Stimulated activated naive CD4-positive, alpha-beta T cell treated with Interleukin-2 at 50 U/mL for 16 hours (primary cell): ENCODE measurements at regions not wholly inside any gene's neighbourhood (a gene's known extent, or its start where the extent isn't known, plus 50 kb on each side); places are given as distances from the start of the nearest gene placed in this dataset.
"Not testable (repeated sequence)": the region's sequence is repeated elsewhere in the genome, so short reads cannot be mapped to it uniquely, and the experiment has no call there.

Experiments used
- DNase-seq: peaks from one replicate; lab custom pipeline; 2025; lab: John Stamatoyannopoulos, UW

GRCh38 chr3:17832016-17832415, 89.6 kb upstream of the TBC1D5 start:
- no peak for DNase-seq

- no peak for DNase-seq
Measured at GRCh38 chr3:17831366-17831765, 88.9 kb upstream of the TBC1D5 start.

DNA sequence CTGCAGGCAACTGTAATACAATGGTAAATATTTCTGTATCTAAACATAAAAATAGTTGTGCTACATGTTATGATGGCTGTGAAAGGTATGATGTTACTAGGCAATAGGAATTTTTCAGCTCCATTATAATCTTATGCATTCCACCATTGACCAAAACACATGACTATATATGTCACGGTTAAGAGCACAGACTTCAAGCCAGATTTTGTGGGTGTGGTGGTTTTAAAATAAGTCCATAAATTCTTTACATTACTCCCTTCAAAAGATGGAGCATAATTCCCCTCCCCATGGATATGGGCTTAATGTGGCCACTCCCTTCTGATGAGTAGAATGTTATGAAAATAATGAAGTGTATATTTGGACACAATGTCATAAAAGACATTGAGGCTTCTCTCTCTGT, 88.4 kb upstream of the TBC1D5 start:
- DNase-seq = no peak

DNA sequence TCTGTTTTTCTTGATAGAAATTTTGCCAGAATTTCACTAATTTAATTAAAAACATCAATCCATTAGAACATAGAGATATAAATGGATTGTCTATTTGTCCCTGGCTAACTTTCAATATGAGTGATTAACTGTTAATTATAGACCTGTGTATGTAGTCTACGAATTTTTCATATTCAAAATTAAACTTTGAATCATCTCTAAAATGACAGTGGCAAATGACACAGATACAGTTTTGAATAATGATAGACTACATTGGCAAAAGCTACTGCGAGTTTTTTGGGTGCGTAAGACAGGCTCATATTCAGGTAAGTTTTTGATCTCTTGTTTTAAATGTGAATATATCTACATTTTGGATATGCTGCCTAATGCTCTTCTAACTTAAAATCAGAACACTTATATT, 86.0 kb upstream of the TBC1D5 start:
- no peak for DNase-seq

DNA sequence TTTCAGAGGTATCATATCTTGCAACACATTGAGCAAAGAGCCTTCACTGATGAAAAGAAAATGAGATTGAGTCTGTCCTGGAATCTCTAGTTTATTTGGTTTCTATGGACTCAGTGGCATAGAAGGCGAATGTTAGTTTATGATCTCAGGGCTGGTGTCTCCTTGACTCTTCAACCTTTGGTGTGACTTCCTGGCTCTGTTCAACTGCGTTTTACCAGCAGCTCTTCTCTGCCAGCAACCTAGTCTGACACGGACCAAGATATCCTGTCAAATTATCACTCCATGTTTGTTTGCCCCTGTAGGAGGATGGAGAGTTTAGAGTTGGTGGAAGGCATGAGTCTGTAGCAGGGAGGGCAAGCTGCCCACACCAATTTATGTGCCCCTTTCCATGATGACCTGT, 82.9 kb upstream of the TBC1D5 start:
- no peak for DNase-seq

- DNase-seq = no peak
Measured at GRCh38 chr3:17823816-17824215, 81.4 kb upstream of the TBC1D5 start.

DNA sequence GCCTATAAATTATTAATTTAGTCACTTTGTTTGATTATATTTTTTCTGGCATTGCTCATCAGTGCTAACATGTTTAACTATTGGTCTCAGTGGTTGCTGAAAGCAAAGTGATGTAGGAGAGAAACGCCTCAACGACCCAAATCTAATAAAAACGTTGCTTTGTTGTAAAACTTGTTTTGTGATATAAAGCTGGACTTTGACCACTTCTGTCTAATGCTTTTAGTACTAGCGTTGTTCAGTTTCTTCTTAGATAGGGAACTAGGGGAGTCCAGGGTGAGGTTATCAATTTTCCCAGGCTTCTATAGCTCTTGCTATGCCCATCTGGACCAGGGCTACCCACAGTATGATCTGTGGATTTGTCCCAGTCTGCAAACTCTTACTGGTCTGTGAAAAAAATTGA, 80.6 kb upstream of the TBC1D5 start:
- no peak for DNase-seq

DNA sequence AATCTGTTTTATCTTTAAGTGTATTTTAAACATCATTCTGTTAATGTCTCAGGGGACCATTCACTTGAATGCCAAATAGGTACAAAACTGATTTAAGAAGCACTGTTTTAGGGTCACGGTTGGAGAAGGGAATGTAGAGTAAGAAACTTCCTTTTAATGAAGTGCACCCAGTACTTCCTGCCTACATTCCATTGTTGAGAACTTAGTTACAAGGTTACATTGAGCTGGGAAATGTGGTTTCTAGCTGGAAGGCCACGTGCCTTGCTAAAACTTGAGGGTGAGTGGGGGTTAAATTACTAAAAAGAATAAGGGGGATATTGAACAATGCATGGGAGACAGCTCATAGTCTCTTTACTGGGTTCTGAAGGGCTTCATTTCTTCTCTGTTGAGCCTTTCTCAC, 78.3 kb upstream of the TBC1D5 start:
- DNase-seq = no peak

- no peak for DNase-seq
Measured at GRCh38 chr3:17820275-17820674, 77.8 kb upstream of the TBC1D5 start.

DNA sequence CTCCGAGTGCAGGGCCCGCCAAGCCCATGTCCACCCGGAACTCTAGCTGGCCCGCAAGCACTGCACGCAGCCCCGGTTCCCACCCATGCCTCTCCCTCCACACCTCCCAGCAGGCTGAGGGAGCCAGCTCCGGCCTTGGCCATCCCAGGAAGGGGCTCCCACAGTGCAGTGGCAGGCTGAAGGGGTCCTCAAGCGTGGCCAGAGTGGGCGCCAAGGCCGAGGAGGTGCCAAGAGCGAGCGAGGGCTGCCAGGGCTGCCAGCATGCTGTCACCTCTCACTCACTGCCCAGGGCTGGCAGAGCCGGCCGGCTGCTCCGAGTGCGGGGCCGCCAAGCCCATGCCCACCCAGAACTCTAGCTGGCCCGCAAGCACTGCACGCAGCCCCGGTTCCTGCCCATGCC, 75.5 kb upstream of the TBC1D5 start:
- DNase-seq = not testable (repeated sequence)

GRCh38 chr3:17817545-17817944, 75.1 kb upstream of the TBC1D5 start:
- DNase-seq = no peak

- DNase-seq = not testable (repeated sequence)
Measured at GRCh38 chr3:17816839-17817238, 74.4 kb upstream of the TBC1D5 start.

GRCh38 chr3:17812328-17812727, 69.9 kb upstream of the TBC1D5 start:
- DNase-seq = not testable (repeated sequence)

DNA sequence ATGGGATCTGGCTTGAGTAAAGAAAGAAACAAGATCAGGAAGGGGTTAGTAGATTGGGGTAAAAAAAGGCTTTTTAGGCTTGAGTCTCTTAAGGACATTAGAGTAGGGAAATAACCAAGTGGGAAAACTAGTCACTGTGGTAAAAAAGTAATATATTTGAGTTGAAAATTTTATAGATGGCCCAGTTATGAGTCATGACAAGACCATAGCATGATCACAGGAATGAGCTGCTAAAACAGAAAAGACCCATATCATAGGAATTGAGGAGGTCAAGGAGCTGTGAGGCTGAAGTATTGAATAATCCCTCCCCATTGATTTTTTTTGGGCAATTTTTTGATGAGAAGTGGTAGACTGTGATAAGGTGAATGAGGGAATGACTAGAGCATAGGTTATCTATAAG, 69.2 kb upstream of the TBC1D5 start:
- DNase-seq = no peak

GRCh38 chr3:17810759-17811158, 68.3 kb upstream of the TBC1D5 start:
- DNase-seq = no peak

DNA sequence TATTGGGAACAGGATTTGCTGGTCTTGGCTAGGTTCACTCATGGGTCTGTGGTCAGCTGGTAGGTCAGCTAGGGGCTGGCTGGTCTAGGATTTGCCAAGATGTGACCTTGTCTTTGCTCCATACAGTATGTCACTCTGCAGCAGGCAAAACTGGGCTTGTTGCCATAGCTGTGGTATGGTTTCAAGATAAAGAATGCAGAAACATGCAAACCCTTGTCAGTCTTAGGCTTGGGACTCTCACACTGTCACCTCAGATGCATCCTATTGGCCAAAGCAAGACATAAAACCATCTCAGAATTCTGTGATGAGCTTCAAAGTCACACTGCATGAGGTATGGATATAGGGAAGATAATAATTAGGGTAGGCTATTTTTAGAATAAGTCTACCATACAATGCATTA, 66.6 kb upstream of the TBC1D5 start:
- no peak for DNase-seq

- DNase-seq = no peak
Measured at GRCh38 chr3:17806876-17807275, 64.4 kb upstream of the TBC1D5 start.

GRCh38 chr3:17806201-17806600, 63.8 kb upstream of the TBC1D5 start:
- no peak for DNase-seq

DNA sequence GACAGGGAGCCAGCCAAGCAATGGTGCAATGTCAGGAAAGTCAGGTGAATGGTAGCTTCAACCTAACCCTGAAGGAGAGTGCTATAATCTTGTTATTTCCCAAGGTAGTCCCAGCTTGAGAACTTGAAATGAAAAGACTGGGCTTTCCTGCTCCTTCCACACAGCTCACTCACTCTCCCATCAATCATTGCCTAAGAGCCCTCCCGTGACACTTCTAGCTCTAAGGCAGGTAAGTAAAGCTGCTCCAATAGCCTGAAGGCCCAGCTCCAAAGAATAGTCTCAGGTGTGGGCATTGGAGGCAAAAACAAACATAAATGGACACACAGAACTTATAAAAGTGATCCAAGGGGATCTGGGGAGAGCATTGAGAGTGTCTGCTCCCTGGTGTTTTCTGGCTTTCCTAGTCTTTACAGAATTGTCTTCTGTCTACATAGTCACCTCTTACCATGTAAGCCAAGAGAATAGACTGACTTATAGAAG, 63.1 kb upstream of the TBC1D5 start:
- DNase-seq = no peak

GRCh38 chr3:17802950-17803349, 60.5 kb upstream of the TBC1D5 start:
- no peak for DNase-seq

GRCh38 chr3:17801131-17801530, 58.7 kb upstream of the TBC1D5 start:
- DNase-seq = no peak

DNA sequence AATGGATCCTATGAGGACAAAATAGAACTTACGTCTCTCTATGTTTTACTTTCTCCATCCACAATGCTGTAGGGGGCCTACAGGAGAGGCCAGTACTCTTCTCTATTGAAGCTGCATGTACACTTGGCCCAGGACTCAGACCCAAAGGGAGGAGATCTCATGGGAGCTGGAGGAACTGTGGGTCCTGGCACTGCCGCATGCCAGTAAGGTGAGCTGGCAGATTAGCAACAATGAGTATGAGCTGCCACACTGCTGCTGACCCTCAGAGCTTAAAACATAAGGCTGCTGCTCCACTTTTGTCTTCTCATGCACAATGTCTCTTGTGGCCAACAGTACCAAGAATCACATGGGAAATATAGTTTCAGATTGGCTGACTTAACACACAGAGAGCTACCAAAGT, 57.8 kb upstream of the TBC1D5 start:
- DNase-seq = no peak

GRCh38 chr3:17799312-17799711, 56.9 kb upstream of the TBC1D5 start:
- DNase-seq = no peak

GRCh38 chr3:17798000-17798399, 55.6 kb upstream of the TBC1D5 start:
- no peak for DNase-seq

DNA sequence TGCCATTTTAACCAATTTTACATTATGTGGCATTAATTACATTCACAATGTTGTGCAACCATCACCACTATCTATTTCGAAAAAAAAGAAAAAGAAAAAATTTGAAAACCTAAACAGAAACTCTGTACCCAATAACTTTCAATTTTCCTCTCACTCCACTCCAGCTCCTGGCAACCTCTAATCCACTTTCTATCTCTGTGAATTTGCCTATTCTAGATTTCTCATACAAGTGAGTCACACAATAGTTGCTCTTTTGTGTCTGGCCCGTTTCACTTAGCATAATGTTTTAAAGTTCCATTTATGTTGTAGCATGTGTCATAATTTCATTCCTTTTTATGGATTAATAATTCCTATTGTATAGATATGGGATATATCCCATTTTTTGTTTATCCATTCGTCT, 53.3 kb upstream of the TBC1D5 start:
- DNase-seq = no peak
